ENCODE measurements at regions not wholly inside any gene's neighbourhood (a gene's known extent, or its start where the extent isn't known, plus 50 kb on each side); places are given as distances from the start of the nearest gene placed in this dataset.

GRCh38 chr2:129167456-129167855 lies 812.0 kb upstream of the RAB6C start:
- Histone ChIP-seq H3K27me3 (replicated peaks) (no peaks in the 10 kb centered on the region), H3K36me3 (replicated peaks) (no peaks in the 10 kb centered on the region), H3K27ac (no peak overlapping the region), H3K4me3 (ENCODE audit: low read depth, low read length) (no peak overlapping the region)
- in situ Hi-C loops (cut with HindIII; ENCODE audit: low pct_ligation_motif_present, low sequenced_read_pairs), result no loop called here
- TF ChIP-seq CTCF (IDR thresholded peaks at IDR 0.05; ENCODE audit: low read depth, low read length, missing control alignments), result no peak
- DNase-seq, result no peak

GRCh38 chr2:129170570-129170969 lies 808.9 kb upstream of the RAB6C start:
- in situ Hi-C loops (cut with HindIII; ENCODE audit: low pct_ligation_motif_present, low sequenced_read_pairs), result no loop called here
- DNase-seq, result no peak
- Histone ChIP-seq H3K36me3 (replicated peaks) (no peaks in the 10 kb centered on the region), H3K4me3 (ENCODE audit: low read depth, low read length) (no peak overlapping the region), H3K27ac (no peak overlapping the region), H3K27me3 (replicated peaks) (no peaks in the 10 kb centered on the region)
- no peak for TF ChIP-seq CTCF (IDR thresholded peaks at IDR 0.05; ENCODE audit: low read depth, low read length, missing control alignments)

- in situ Hi-C loops (cut with HindIII; ENCODE audit: low pct_ligation_motif_present, low sequenced_read_pairs), result no loop called here
- H3K27ac ChIP-seq, result no peak overlapping the region
- no peaks in the 10 kb centered on the region for H3K27me3 ChIP-seq (replicated peaks)
- H3K4me3 ChIP-seq (ENCODE audit: low read depth, low read length), result no peak overlapping the region
- TF ChIP-seq CTCF (IDR thresholded peaks at IDR 0.05; ENCODE audit: low read depth, low read length, missing control alignments), result no peak
- no peak for DNase-seq
- H3K36me3 ChIP-seq (replicated peaks), result no peaks in the 10 kb centered on the region
Observed at GRCh38 chr2:129174143-129174542, 805.3 kb upstream of the RAB6C start.

GRCh38 chr2:129175051-129175450 lies 804.4 kb upstream of the RAB6C start:
- no peak for TF ChIP-seq CTCF (IDR thresholded peaks at IDR 0.05; ENCODE audit: low read depth, low read length, missing control alignments)
- in situ Hi-C loops (cut with HindIII; ENCODE audit: low pct_ligation_motif_present, low sequenced_read_pairs), result no loop called here
- no peak overlapping the region for H3K4me3 ChIP-seq (ENCODE audit: low read depth, low read length)

GRCh38 chr2:129176375-129176774 lies 803.1 kb upstream of the RAB6C start:
- no peaks in the 10 kb centered on the region for H3K36me3 ChIP-seq (replicated peaks)

More at GRCh38 chr2:129175051-129175450, 804.4 kb upstream of the RAB6C start:
- DNase-seq, result no peak
- Histone ChIP-seq H3K27me3 (replicated peaks) (no peaks in the 10 kb centered on the region), H3K36me3 (replicated peaks) (no peaks in the 10 kb centered on the region), H3K27ac (no peak overlapping the region)

More at GRCh38 chr2:129176375-129176774, 803.1 kb upstream of the RAB6C start:
- no peaks in the 10 kb centered on the region for H3K27me3 ChIP-seq (replicated peaks)
- no peak overlapping the region for H3K4me3 ChIP-seq (ENCODE audit: low read depth, low read length)
- in situ Hi-C loops (cut with HindIII; ENCODE audit: low pct_ligation_motif_present, low sequenced_read_pairs), result no loop called here
- no peak overlapping the region for H3K27ac ChIP-seq
- no peak for TF ChIP-seq CTCF (IDR thresholded peaks at IDR 0.05; ENCODE audit: low read depth, low read length, missing control alignments)
- no peak for DNase-seq

All from brain microvascular endothelial cell (primary cell).